ENCODE measurements at regions not wholly inside any gene's neighbourhood (a gene's known extent, or its start where the extent isn't known, plus 50 kb on each side); places are given as distances from the start of the nearest gene placed in this dataset.

GRCh38 chr15:69909719-69910444 lies 187.8 kb downstream of the TLE3 start:
- TF ChIP-seq ZNF532 (CRISPR knock-in tag; IDR thresholded peaks at IDR 0.05; ENCODE audit: borderline replicate concordance) = no peak
- no peak for TF ChIP-seq ZBTB43 (CRISPR knock-in tag; IDR thresholded peaks at IDR 0.05)
- TF ChIP-seq CTCF (IDR thresholded peaks at IDR 0.05) = no peak
- TF ChIP-seq ATF6 (CRISPR knock-in tag; IDR thresholded peaks at IDR 0.05) = no peak
- no peak for TF ChIP-seq SP1 (CRISPR knock-in tag; conservative IDR thresholded peaks at IDR 0.05)
- TF ChIP-seq NFE2L1 (CRISPR knock-in tag; IDR thresholded peaks at IDR 0.05) = no peak
- no peak for TF ChIP-seq ZNF416 (CRISPR knock-in tag; IDR thresholded peaks at IDR 0.05)
- TF ChIP-seq CBFB (CRISPR knock-in tag; IDR thresholded peaks at IDR 0.05; ENCODE audit: low read depth) = no peak
- no peak for TF ChIP-seq MYBL2 (CRISPR knock-in tag; IDR thresholded peaks at IDR 0.05)
- no peak for TF ChIP-seq AFF4 (CRISPR knock-in tag; IDR thresholded peaks at IDR 0.05; ENCODE audit: borderline replicate concordance)
- TF ChIP-seq ZNF263 (CRISPR knock-in tag; IDR thresholded peaks at IDR 0.05; ENCODE audit: low read depth) = no peak
- no peak for TF ChIP-seq ATF2 (CRISPR knock-in tag; IDR thresholded peaks at IDR 0.05; ENCODE audit: borderline replicate concordance, low read depth)

Data from WTC11 (cell line).